GM10266 (cell line): ENCODE measurements at regions not wholly inside any gene's neighbourhood (a gene's known extent, or its start where the extent isn't known, plus 50 kb on each side); places are given as distances from the start of the nearest gene placed in this dataset.

Source experiments
- DNase-seq: peaks from one replicate; pipeline ENCODE4 v3.0.0; 2012; ENCODE audit errors: extremely low spot score
- CTCF ChIP-seq: IDR thresholded peaks from 2 replicates; pipeline ENCODE4 v1.5.1; 2012; ENCODE audit warnings: mild to moderate bottlenecking, low read depth; ENCODE audit not compliant: control insufficient read depth, insufficient read depth; ENCODE audit errors: missing control alignments

DNA sequence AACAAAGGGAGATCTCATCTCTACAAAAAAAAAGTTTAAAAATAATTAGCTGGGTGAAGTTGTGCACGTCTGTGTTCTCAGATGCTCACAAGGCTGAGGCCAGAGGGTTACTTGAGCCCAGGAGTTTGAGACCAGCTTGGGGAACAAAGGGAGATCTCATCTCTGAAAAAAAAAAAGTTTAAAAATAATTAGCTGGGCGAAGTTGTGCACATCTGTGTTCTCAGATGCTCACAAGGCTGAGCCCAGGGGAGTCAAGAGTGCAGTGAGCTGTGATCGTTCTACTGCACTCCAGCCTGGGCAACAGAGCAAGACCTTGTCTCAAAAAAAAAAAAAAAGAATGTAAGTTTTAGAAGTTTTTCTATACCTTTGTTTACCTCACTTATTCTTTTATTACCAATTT is 127.3 kb downstream of the FGF9 start:
- DNase-seq = no peak
- no peak for TF ChIP-seq CTCF

DNA sequence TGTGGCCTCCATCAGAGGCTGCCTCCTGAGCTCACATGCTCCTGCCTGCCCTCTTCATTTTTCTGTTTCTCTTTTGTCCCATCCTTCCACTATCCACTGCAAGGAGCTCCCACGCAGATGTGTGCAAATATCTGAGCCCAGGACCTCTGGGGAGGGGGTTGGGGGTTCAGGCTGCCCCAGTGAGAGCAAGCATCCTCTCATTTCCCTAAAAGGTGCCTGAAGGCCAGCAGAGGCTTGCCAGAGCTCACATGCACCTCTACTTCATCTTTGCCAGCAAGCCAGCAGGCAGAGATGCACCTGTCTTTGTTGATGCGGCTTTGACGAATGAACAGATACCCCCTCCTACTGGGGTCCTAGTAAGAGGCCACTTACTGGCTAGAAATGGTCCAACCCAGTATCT is 128.8 kb downstream of the FGF9 start:
- no peak for DNase-seq
- TF ChIP-seq CTCF = no peak

- no peak for TF ChIP-seq CTCF
- DNase-seq = no peak
These were observed 130.2 kb downstream of the FGF9 start for GRCh38 chr13:21800837-21801616.

- no peak for TF ChIP-seq CTCF
- DNase-seq = no peak
These were observed 134.9 kb downstream of the FGF9 start for GRCh38 chr13:21805733-21806132.

GRCh38 chr13:21812192-21812626 is 141.3 kb downstream of the FGF9 start:
- no peak for DNase-seq
- TF ChIP-seq CTCF = no peak

DNA sequence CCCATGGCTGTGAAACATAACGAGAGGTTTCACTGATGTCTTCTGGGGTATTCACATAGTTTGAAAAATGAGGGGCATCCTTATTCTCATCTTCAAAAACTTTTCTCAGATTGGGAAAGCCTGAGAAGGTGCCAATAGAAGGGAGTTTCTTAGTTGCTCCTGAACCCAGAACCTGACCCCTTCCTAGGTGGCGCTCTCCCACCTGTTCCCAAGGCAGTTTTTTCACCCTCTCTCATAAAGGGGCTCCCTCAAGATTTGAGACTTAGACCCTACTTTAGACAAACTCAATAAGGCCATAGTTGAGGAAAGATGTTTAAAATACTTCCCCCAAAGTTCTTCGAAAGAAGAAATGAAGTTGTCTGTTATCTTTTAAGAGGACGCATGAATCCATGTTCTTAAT is 142.2 kb downstream of the FGF9 start:
- DNase-seq = no peak
- no peak for TF ChIP-seq CTCF

DNA sequence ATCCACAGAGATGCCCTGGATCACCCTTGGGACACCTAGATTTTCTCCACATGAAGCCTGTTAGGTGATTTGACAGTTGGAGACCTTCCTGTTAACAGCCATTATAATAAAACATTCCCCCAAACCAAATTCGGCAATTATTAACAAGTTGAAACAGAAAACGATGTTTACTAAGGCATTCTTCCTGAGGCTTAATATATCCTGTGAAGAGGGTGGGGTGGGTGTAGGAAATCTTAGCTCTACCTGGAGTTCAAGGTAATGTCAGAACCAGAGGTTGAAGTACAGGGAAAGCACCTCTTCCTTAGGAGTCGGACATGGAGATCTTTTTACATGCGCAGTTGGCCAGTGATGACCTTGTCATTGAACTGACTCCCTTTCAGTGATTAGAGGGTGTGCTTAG is 143.0 kb downstream of the FGF9 start:
- TF ChIP-seq CTCF = no peak
- DNase-seq = no peak
